IMR-90 (cell line): ENCODE measurements at regions not wholly inside any gene's neighbourhood (a gene's known extent, or its start where the extent isn't known, plus 50 kb on each side); places are given as distances from the start of the nearest gene placed in this dataset.

Source experiments
- ATAC-seq: fragments of 200-7000 bp; cut with Tn5 transposase; 2 replicates; pipeline ENCODE4 v1.9.1; 2020; ENCODE audit warnings: low read depth, mild to moderate bottlenecking, moderate library complexity
- BruUV-seq: library from RNA; stranded (reverse); fragments of 400-500 nt; replicated peaks from 2 replicates; lab custom pipeline; 2021; lab: Mats Ljungman, UMichigan
- CTCF ChIA-PET: fragments of 300-600 bp; formaldehyde crosslinking; extraction: SDS; loops from one replicate; lab custom pipeline; 2021; ENCODE audit warnings: antibody characterized with exemption; lab: Yijun Ruan, JAX
- POLR2A ChIA-PET: fragments of 300-600 bp; sonication (Branson Sonifier 250); formaldehyde crosslinking; loops from one replicate; lab custom pipeline; 2022; ENCODE audit warnings: antibody characterized with exemption; ENCODE audit not compliant: unreplicated experiment; lab: Charles Lee
- DNase-seq: peaks from one replicate; pipeline ENCODE4 v3.0.0; 2013
- H2AFZ ChIP-seq: replicated peaks from 2 replicates; pipeline ENCODE3; 2013; ENCODE audit warnings: low read length, mild to moderate bottlenecking; ENCODE audit not compliant: poor library complexity
- H2AK5ac ChIP-seq: 2 replicates; pipeline ENCODE4 v1.6.1; 2013; ENCODE audit warnings: low read depth, low read length, inconsistent platforms
- H2AK9ac ChIP-seq: replicated peaks from 2 replicates; pipeline ENCODE3; 2013; ENCODE audit warnings: mild to moderate bottlenecking, low read depth, low read length, moderate library complexity; ENCODE audit not compliant: poor library complexity
- H2BK120ac ChIP-seq: 2 replicates; pipeline ENCODE4 v1.6.1; 2013; ENCODE audit warnings: low read depth, low read length, inconsistent platforms
- H2BK15ac ChIP-seq: 3 replicates; pipeline ENCODE4 v1.6.1; 2013; ENCODE audit warnings: low read depth, low read length, inconsistent platforms
- H2BK20ac ChIP-seq: 2 replicates; pipeline ENCODE4 v1.6.1; 2013; ENCODE audit warnings: low read depth, mild to moderate bottlenecking, inconsistent platforms, low read length, moderate library complexity
- H2BK5ac ChIP-seq: 2 replicates; pipeline ENCODE4 v1.6.1; 2013; ENCODE audit warnings: mild to moderate bottlenecking, low read depth, low read length, inconsistent platforms; ENCODE audit not compliant: poor library complexity, severe bottlenecking
- H3K14ac ChIP-seq: replicated peaks from 2 replicates; pipeline ENCODE4 v1.6.1; 2013; ENCODE audit warnings: low read depth, low read length, inconsistent platforms
- H3K18ac ChIP-seq: 2 replicates; pipeline ENCODE4 v1.6.1; 2013; ENCODE audit warnings: low read depth, low read length, control low read depth
- H3K23ac ChIP-seq: 2 replicates; pipeline ENCODE4 v1.6.1; 2013; ENCODE audit warnings: low read depth, low read length, inconsistent platforms
- H3K27ac ChIP-seq: 2 replicates; pipeline ENCODE4 v1.5.1; 2013; ENCODE audit warnings: mild to moderate bottlenecking, control low read depth, low read length; ENCODE audit not compliant: insufficient read depth
- H3K27me3 ChIP-seq: 2 replicates; pipeline ENCODE4 v1.6.1; 2013; ENCODE audit warnings: low read length; ENCODE audit not compliant: control insufficient read depth, insufficient read depth
- H3K36me3 ChIP-seq: 2 replicates; pipeline ENCODE4 v1.6.1; 2013; ENCODE audit warnings: low read length, mixed read lengths; ENCODE audit not compliant: control insufficient read depth, insufficient read depth
- H3K4ac ChIP-seq: 2 replicates; pipeline ENCODE4 v1.6.1; 2013; ENCODE audit warnings: low read depth, low read length, inconsistent platforms
- H3K4me1 ChIP-seq: 2 replicates; pipeline ENCODE4 v1.6.1; 2013; ENCODE audit warnings: low read length, mixed read lengths; ENCODE audit not compliant: control insufficient read depth, insufficient read depth
- H3K4me2 ChIP-seq: 2 replicates; pipeline ENCODE4 v1.6.1; 2013; ENCODE audit warnings: low read depth, mild to moderate bottlenecking, control low read depth, low read length, moderate library complexity
- H3K4me3 ChIP-seq: 2 replicates; pipeline ENCODE4 v1.5.1; 2013; ENCODE audit warnings: low read depth, mild to moderate bottlenecking, control low read depth, low read length, moderate library complexity; ENCODE audit not compliant: insufficient read depth
- H3K56ac ChIP-seq: 2 replicates; pipeline ENCODE4 v1.6.1; 2013; ENCODE audit warnings: low read length, inconsistent platforms; ENCODE audit not compliant: insufficient read depth; ENCODE audit errors: extremely low read depth
- H3K79me1 ChIP-seq, 2 experiments: 2 replicates each; pipeline ENCODE4 v1.6.1; 2013; ENCODE audit warnings: low read length in 2 of 2, inconsistent platforms in 1 of 2, low read depth in 1 of 2
- H3K9ac ChIP-seq: 2 replicates; pipeline ENCODE4 v1.6.1; 2013; ENCODE audit warnings: low read depth, low read length, control low read depth
- H3K9me1 ChIP-seq: 2 replicates; pipeline ENCODE4 v1.6.1; 2013; ENCODE audit warnings: low read length, inconsistent platforms; ENCODE audit not compliant: insufficient read depth
- H3K9me3 ChIP-seq: 2 replicates; pipeline ENCODE4 v1.6.1; 2013; ENCODE audit warnings: low read length; ENCODE audit not compliant: control insufficient read depth, insufficient read depth
- H4K20me1 ChIP-seq: 2 replicates; pipeline ENCODE4 v1.6.1; 2013; ENCODE audit warnings: low read length, inconsistent platforms; ENCODE audit not compliant: insufficient read depth
- H4K5ac ChIP-seq: 2 replicates; pipeline ENCODE4 v1.6.1; 2013; ENCODE audit warnings: mild to moderate bottlenecking, low read depth, low read length, control low read depth
- H4K8ac ChIP-seq, 2 experiments: 2 replicates each; pipeline ENCODE4 v1.6.1; 2013; ENCODE audit warnings: low read depth in 2 of 2, low read length in 2 of 2, control low read depth in 1 of 2, inconsistent platforms in 1 of 2
- H4K91ac ChIP-seq: 2 replicates; pipeline ENCODE4 v1.6.1; 2013; ENCODE audit warnings: low read depth, low read length, inconsistent platforms; ENCODE audit not compliant: insufficient read depth
- BHLHE40 ChIP-seq: fragments of 150-350 bp; IDR thresholded peaks from 2 replicates; pipeline ENCODE4 v1.6.1; 2016; ENCODE audit warnings: mild to moderate bottlenecking, low read depth, low read length
- CEBPB ChIP-seq: IDR thresholded peaks from 2 replicates; pipeline ENCODE4 v1.6.1; 2012; ENCODE audit warnings: low read depth, low read length, improper control_type of control experiment
- CHD1 ChIP-seq: IDR thresholded peaks from 2 replicates; pipeline ENCODE4 v1.6.1; 2012; ENCODE audit warnings: low read depth, low read length, improper control_type of control experiment
- CTCF ChIP-seq: conservative IDR thresholded peaks from 2 replicates; pipeline ENCODE4 v1.5.1; 2012; ENCODE audit warnings: mild to moderate bottlenecking, low read depth, low read length, improper control_type of control experiment
- ELK1 ChIP-seq: fragments of 150-350 bp; IDR thresholded peaks from 2 replicates; pipeline ENCODE4 v1.6.1; 2016; ENCODE audit warnings: low read depth, mild to moderate bottlenecking, low read length, moderate library complexity, borderline replicate concordance
- FOS ChIP-seq: fragments of 150-350 bp; IDR thresholded peaks from 2 replicates; pipeline ENCODE4 v1.6.1; 2016; ENCODE audit warnings: low read depth, low read length
- MAFK ChIP-seq: IDR thresholded peaks from 2 replicates; pipeline ENCODE4 v1.6.1; 2012; ENCODE audit warnings: low read depth, low read length, improper control_type of control experiment
- MAZ ChIP-seq: IDR thresholded peaks from 2 replicates; pipeline ENCODE4 v1.6.1; 2012; ENCODE audit warnings: low read depth, mild to moderate bottlenecking, low read length, improper control_type of control experiment, moderate library complexity, borderline replicate concordance
- MXI1 ChIP-seq: IDR thresholded peaks from 2 replicates; pipeline ENCODE4 v1.6.1; 2012; ENCODE audit warnings: low read depth, mild to moderate bottlenecking, low read length, moderate library complexity, borderline replicate concordance
- NFE2L2 ChIP-seq: fragments of 150-350 bp; IDR thresholded peaks from 2 replicates; pipeline ENCODE4 v1.6.1; 2016; ENCODE audit warnings: low read depth, mild to moderate bottlenecking, low read length
- POLR2A ChIP-seq: IDR thresholded peaks from 2 replicates; pipeline ENCODE4 v1.6.1; 2012; ENCODE audit warnings: mild to moderate bottlenecking, low read depth, low read length
- RAD21 ChIP-seq: IDR thresholded peaks from 2 replicates; pipeline ENCODE4 v1.6.1; 2012; ENCODE audit warnings: low read length, improper control_type of control experiment
- RCOR1 ChIP-seq: IDR thresholded peaks from 2 replicates; pipeline ENCODE4 v1.6.1; 2012; ENCODE audit warnings: mild to moderate bottlenecking, low read length, improper control_type of control experiment; ENCODE audit not compliant: insufficient replicate concordance
- RFX5 ChIP-seq: IDR thresholded peaks from 2 replicates; pipeline ENCODE4 v1.8.0; 2012; ENCODE audit warnings: low read depth, mild to moderate bottlenecking, low read length, moderate library complexity
- SMC3 ChIP-seq: fragments of 150-350 bp; IDR thresholded peaks from 2 replicates; pipeline ENCODE4 v1.6.1; 2016; ENCODE audit warnings: low read depth, mild to moderate bottlenecking, antibody characterized with exemption, low read length, moderate library complexity
- USF2 ChIP-seq: fragments of 150-350 bp; IDR thresholded peaks from 2 replicates; pipeline ENCODE4 v1.6.1; 2017; ENCODE audit warnings: mild to moderate bottlenecking, antibody characterized with exemption, low read length, low read depth
- WGBS, 2 experiments: methylation state at CpG; one replicate each; pipeline versions ENCODE4 v1.1.5 to v1.1.7; 2013; ENCODE audit warnings: missing lambda C conversion rate in 2 of 2; ENCODE audit not compliant: insufficient read length in 1 of 2; ENCODE audit errors: extremely low coverage in 2 of 2; 5-methylcytosine and 5-hydroxymethylcytosine counted together
- dilution Hi-C: fragments of 300-500 bp; cut with HindIII; formaldehyde crosslinking; loops from one replicate; pipeline ENCODE4 v1.14.3; 2018; ENCODE audit warnings: low sequenced_read_pairs; ENCODE audit not compliant: unreplicated experiment
- in situ Hi-C: fragments of 300-500 bp; cut with MboI; formaldehyde crosslinking; loops from 3 replicates; pipeline ENCODE4 v1.14.3; 2019; ENCODE audit warnings: low sequenced_read_pairs, inconsistent platforms, mixed read lengths
- intact Hi-C: fragments of 100-400 bp; cut with micrococcal nuclease; formaldehyde crosslinking; loops from 2 replicates; pipeline ENCODE4 v1.10.0; 2022

- DNase-seq, result no peak
- H2AK9ac ChIP-seq, result no peak overlapping the region
- dilution Hi-C loops (no loop called here), intact Hi-C loops (no loop called here), in situ Hi-C loops (no loop called here)
- H2BK15ac ChIP-seq, result no peak overlapping the region
- H3K14ac ChIP-seq, result no peak overlapping the region
- no peaks in the 10 kb centered on the region; the same call in 1 of the 2 replicates for H3K27me3 ChIP-seq
- no peaks in the 10 kb centered on the region for H3K9me1 ChIP-seq
- CTCF ChIA-PET, result interaction anchor here (0.5 to 1.1 kb wide), 3 partner anchors 8 to 808 kb away, joined by 3 to 4 read pairs (median 3); no protein-coding TSS in a partner anchor
- no peak overlapping the region for H4K91ac ChIP-seq
- H4K8ac ChIP-seq, result no peak overlapping the region
- no peak overlapping the region for H3K4me2 ChIP-seq
- WGBS, 2 experiments, result 29% methylated on average over 1 of the region's 2 CpGs; no CpG with 5 or more reads in 1 of the 2 experiments
- POLR2A ChIA-PET, result interaction anchor here (0.6 kb wide), 1 partner anchor 1617 kb away, joined by 6 read pairs; no protein-coding TSS in a partner anchor
- H3K27ac ChIP-seq, result no peak overlapping the region
- no peak overlapping the region for H3K4ac ChIP-seq
- no peak overlapping the region for H3K18ac ChIP-seq
- H3K9me3 ChIP-seq, result no peaks in the 10 kb centered on the region
- no peaks in the 10 kb centered on the region for H4K20me1 ChIP-seq
- H3K56ac ChIP-seq, result no peak overlapping the region
- no peak overlapping the region for H2BK20ac ChIP-seq
- H3K36me3 ChIP-seq, result no peaks in the 10 kb centered on the region
- no peaks in the 10 kb centered on the region for H3K79me1 ChIP-seq
- no TSS peak for BruUV-seq
- no peak overlapping the region for H2AK5ac ChIP-seq
- no peak overlapping the region for H3K23ac ChIP-seq
- no peak overlapping the region for H2BK5ac ChIP-seq
- no peak for ATAC-seq
- H3K9ac ChIP-seq, result no peak overlapping the region
- no peak overlapping the region for H3K4me3 ChIP-seq
- TF ChIP-seq ELK1, result no peak
- TF ChIP-seq RFX5, result no peak
- TF ChIP-seq CHD1, result no peak
- no peak for TF ChIP-seq CEBPB
- TF ChIP-seq RCOR1, result no peak
- no peak for TF ChIP-seq POLR2A
- TF ChIP-seq BHLHE40, result no peak
- TF ChIP-seq RAD21, result no peak
- TF ChIP-seq NFE2L2, result no peak
- TF ChIP-seq CTCF, result no peak
- TF ChIP-seq USF2, result no peak
- no peak for TF ChIP-seq MXI1
- no peak for TF ChIP-seq FOS
- TF ChIP-seq MAFK, result no peak
- no peak for TF ChIP-seq SMC3
- no peak for TF ChIP-seq MAZ
- no peaks in the 10 kb centered on the region for H3K4me1 ChIP-seq
- H4K5ac ChIP-seq, result no peak overlapping the region
- no peak overlapping the region for H2BK120ac ChIP-seq
- no peak overlapping the region for H2AFZ ChIP-seq
Observed at GRCh38 chr4:121239951-121240350, 75.8 kb upstream of the TNIP3 start.
